H1 (cell line): ENCODE measurements at regions not wholly inside any gene's neighbourhood (a gene's known extent, or its start where the extent isn't known, plus 50 kb on each side); places are given as distances from the start of the nearest gene placed in this dataset.

Experiments
- CTCF ChIA-PET: fragments of 300-600 bp; sonication (Branson Sonifier 250); formaldehyde crosslinking; loops from one replicate; lab custom pipeline; 2021; ENCODE audit not compliant: partially characterized antibody; lab: Charles Lee
- POLR2A ChIA-PET: fragments of 300-600 bp; sonication (Branson Sonifier 250); formaldehyde crosslinking; loops from one replicate; lab custom pipeline; 2021; ENCODE audit warnings: inconsistent platforms; ENCODE audit not compliant: partially characterized antibody; lab: Charles Lee
- DNase-seq, 2 experiments: peaks; one replicate each; pipeline versions ENCODE4 v3.0.0 to v3.0.0-alpha.2; 2010 to 2022; ENCODE audit warnings: low spot score in 2 of 2, low read depth in 1 of 2, mixed read lengths in 1 of 2
- FAIRE-seq: peaks from 2 replicates; lab custom pipeline; 2011; peaks lifted over from hg19 to GRCh38; lab: Jason Lieb, UNC
- H2AFZ ChIP-seq: 2 replicates; pipeline ENCODE4 v1.8.1; 2012; ENCODE audit warnings: low read length, inconsistent platforms
- H2AK5ac ChIP-seq: 2 replicates; pipeline ENCODE4 v1.6.1; 2013; ENCODE audit warnings: low read depth, low read length
- H2BK120ac ChIP-seq: replicated peaks from 2 replicates; pipeline ENCODE3; 2013; ENCODE audit warnings: low read depth, low read length, inconsistent platforms
- H2BK12ac ChIP-seq: 2 replicates; pipeline ENCODE4 v1.6.1; 2013; ENCODE audit warnings: low read depth, low read length
- H2BK15ac ChIP-seq: 2 replicates; pipeline ENCODE4 v1.6.1; 2013; ENCODE audit warnings: low read length
- H2BK20ac ChIP-seq: 2 replicates; pipeline ENCODE4 v1.6.1; 2013; ENCODE audit warnings: low read length
- H2BK5ac ChIP-seq: 2 replicates; pipeline ENCODE4 v1.6.1; 2013; ENCODE audit warnings: low read depth, low read length
- H3K14ac ChIP-seq: 2 replicates; pipeline ENCODE4 v1.6.1; 2013; ENCODE audit warnings: inconsistent platforms; ENCODE audit not compliant: insufficient read length
- H3K18ac ChIP-seq: 2 replicates; pipeline ENCODE4 v1.6.1; 2013; ENCODE audit warnings: low read length; ENCODE audit errors: extremely low read depth
- H3K23ac ChIP-seq: 2 replicates; pipeline ENCODE4 v1.6.1; 2013; ENCODE audit warnings: inconsistent platforms; ENCODE audit not compliant: insufficient read length
- H3K23me2 ChIP-seq: 2 replicates; pipeline ENCODE4 v1.6.1; 2013; ENCODE audit warnings: low read depth, low read length
- H3K27ac ChIP-seq: 2 replicates; pipeline ENCODE4 v1.6.1; 2011; ENCODE audit warnings: low read depth, low read length, inconsistent platforms
- H3K27me3 ChIP-seq, 4 experiments: replicated peaks in 1 of 4; 1 replicate in 1 of 4; 2 replicates in 3 of 4; pipeline versions ENCODE4 v1.6.1 to v1.8.1; 2011 to 2013; ENCODE audit warnings: low read length in 3 of 4, mild to moderate bottlenecking in 3 of 4, inconsistent platforms in 2 of 4, mixed read lengths in 2 of 4, moderate library complexity in 1 of 4; ENCODE audit not compliant: control insufficient read depth in 3 of 4, insufficient read depth in 3 of 4; ENCODE audit errors: extremely low read depth in 1 of 4
- H3K36me3 ChIP-seq, 4 experiments: 2 replicates each; pipeline versions ENCODE4 v1.6.1 to v1.8.1; 2011 to 2013; ENCODE audit warnings: mild to moderate bottlenecking in 4 of 4, low read length in 3 of 4, moderate library complexity in 2 of 4, control low read depth in 1 of 4, inconsistent platforms in 1 of 4; ENCODE audit not compliant: insufficient read depth in 4 of 4, control insufficient read depth in 2 of 4
- H3K4ac ChIP-seq: replicated peaks from 2 replicates; pipeline ENCODE3; 2013; ENCODE audit warnings: low read length, low read depth, mixed read lengths, inconsistent platforms; ENCODE audit not compliant: insufficient read length
- H3K4me1 ChIP-seq, 4 experiments: replicated peaks in 1 of 4; 1 replicate in 1 of 4; 2 replicates in 3 of 4; pipeline versions ENCODE4 v1.6.1 to v1.8.1; 2011 to 2013; ENCODE audit warnings: low read length in 3 of 4, inconsistent platforms in 2 of 4, mixed read lengths in 1 of 4; ENCODE audit not compliant: insufficient read depth in 4 of 4, control insufficient read depth in 3 of 4
- H3K4me2 ChIP-seq, 2 experiments: 2 replicates each; pipeline versions ENCODE4 v1.6.1 to v1.8.1; 2011 to 2013; ENCODE audit warnings: low read depth in 2 of 2, low read length in 2 of 2, control low read depth in 1 of 2, inconsistent platforms in 1 of 2, mild to moderate bottlenecking in 1 of 2; ENCODE audit not compliant: insufficient read depth in 1 of 2
- H3K4me3 ChIP-seq, 4 experiments: fragments of 200-600, 300-600 bp in 1 of 4; sonication (generic), shearing (Covaris generic), sonication (Bioruptor Twin) in 1 of 4; 2 replicates each; pipeline versions ENCODE4 v1.5.1 to v1.8.1; 2011 to 2016; ENCODE audit warnings: low read length in 4 of 4, low read depth in 3 of 4, control low read depth in 2 of 4, inconsistent platforms in 2 of 4, mild to moderate bottlenecking in 2 of 4, mixed read lengths in 1 of 4, moderate library complexity in 1 of 4; ENCODE audit not compliant: insufficient read depth in 2 of 4; ENCODE audit errors: extremely low read depth in 1 of 4
- H3K56ac ChIP-seq: replicated peaks from 2 replicates; pipeline ENCODE3; 2013; ENCODE audit warnings: low read depth, mild to moderate bottlenecking, mixed read lengths, low read length, inconsistent platforms; ENCODE audit not compliant: insufficient read length
- H3K79me1 ChIP-seq: 2 replicates; pipeline ENCODE4 v1.6.1; 2013; ENCODE audit warnings: low read depth, low read length, control low read depth
- H3K79me2 ChIP-seq, 2 experiments: 2 replicates each; pipeline versions ENCODE4 v1.6.1 to v1.8.1; 2012 to 2013; ENCODE audit warnings: low read length in 2 of 2, mild to moderate bottlenecking in 2 of 2, inconsistent platforms in 1 of 2; ENCODE audit not compliant: insufficient read depth in 2 of 2, control insufficient read depth in 1 of 2
- H3K9ac ChIP-seq, 4 experiments: replicated peaks in 1 of 4; 1 replicate in 1 of 4; 2 replicates in 3 of 4; pipeline versions ENCODE4 v1.6.1 to v1.8.1; 2011 to 2013; ENCODE audit warnings: low read depth in 3 of 4, low read length in 3 of 4, control low read depth in 2 of 4, mild to moderate bottlenecking in 2 of 4, moderate library complexity in 2 of 4, inconsistent platforms in 1 of 4; ENCODE audit errors: extremely low read depth in 1 of 4
- H3K9me3 ChIP-seq, 2 experiments: 2 replicates each; pipeline versions ENCODE4 v1.6.1 to v1.8.1; 2012 to 2013; ENCODE audit warnings: mild to moderate bottlenecking in 2 of 2, moderate library complexity in 2 of 2, control low read depth in 1 of 2, inconsistent platforms in 1 of 2, low read depth in 1 of 2, low read length in 1 of 2, mixed read lengths in 1 of 2; ENCODE audit not compliant: insufficient read depth in 2 of 2
- H4K20me1 ChIP-seq, 2 experiments: replicated peaks in 1 of 2; 2 replicates each; pipeline versions ENCODE3 to v1.8.1; 2011 to 2013; ENCODE audit warnings: inconsistent platforms in 2 of 2, low read length in 2 of 2, mild to moderate bottlenecking in 1 of 2; ENCODE audit not compliant: insufficient read depth in 2 of 2, control insufficient read depth in 1 of 2
- H4K5ac ChIP-seq: 2 replicates; pipeline ENCODE4 v1.6.1; 2013; ENCODE audit warnings: low read length, low read depth, mixed read lengths, inconsistent platforms; ENCODE audit not compliant: insufficient read length
- H4K8ac ChIP-seq: 2 replicates; pipeline ENCODE4 v1.8.0; 2013; ENCODE audit warnings: mild to moderate bottlenecking, moderate library complexity, low read length, inconsistent platforms; ENCODE audit not compliant: insufficient read depth; ENCODE audit errors: extremely low read depth
- H4K91ac ChIP-seq: replicated peaks from 2 replicates; pipeline ENCODE3; 2013; ENCODE audit warnings: low read length, mixed read lengths, inconsistent platforms; ENCODE audit not compliant: insufficient read length
- CBX8 ChIP-seq: fragments of 300-800, 300-1000 bp; sonication (generic); IDR thresholded peaks from 2 replicates; pipeline ENCODE4 v1.7.1; 2016; ENCODE audit warnings: low read depth, low read length, borderline replicate concordance
- EGR1 ChIP-seq: IDR thresholded peaks from 2 replicates; pipeline ENCODE4 v1.6.1; 2011; ENCODE audit warnings: low read depth, low read length, borderline replicate concordance
- EZH2 ChIP-seq: fragments of 200-600 bp; sonication (generic); IDR thresholded peaks from 2 replicates; pipeline ENCODE4 v1.7.1; 2012; ENCODE audit warnings: low read depth, mild to moderate bottlenecking, moderate library complexity, low read length, inconsistent platforms; ENCODE audit not compliant: severe bottlenecking
- HDAC6 ChIP-seq: IDR thresholded peaks from one replicate; pipeline ENCODE4 v1.7.1; 2012; ENCODE audit warnings: low read depth, mild to moderate bottlenecking, inconsistent platforms, low read length, moderate library complexity
- POLR2A ChIP-seq, 2 experiments: IDR thresholded peaks; 1 replicate in 1 of 2; 2 replicates in 1 of 2; pipeline ENCODE4 v1.6.1; 2011; ENCODE audit warnings: low read depth in 2 of 2, low read length in 2 of 2, mild to moderate bottlenecking in 2 of 2; ENCODE audit errors: control extremely low read depth in 1 of 2
- RAD21 ChIP-seq, 2 experiments: IDR thresholded peaks in 1 of 2; conservative IDR thresholded peaks in 1 of 2; 2 replicates each; pipeline ENCODE4 v1.6.1; 2011; ENCODE audit warnings: low read depth in 2 of 2, low read length in 2 of 2, improper control_type of control experiment in 1 of 2, inconsistent platforms in 1 of 2, mild to moderate bottlenecking in 1 of 2, moderate library complexity in 1 of 2
- SP1 ChIP-seq: IDR thresholded peaks from 2 replicates; pipeline ENCODE4 v1.6.1; 2011; ENCODE audit warnings: low read depth, low read length
- SP4 ChIP-seq: IDR thresholded peaks from 2 replicates; pipeline ENCODE4 v1.6.1; 2012; ENCODE audit warnings: low read length, inconsistent platforms
- WGBS, 2 experiments: shearing (Covaris generic) in 1 of 2; methylation state at CpG; one replicate each; pipeline versions ENCODE4 v1.1.6 to v1.1.7; 2013 to 2015; ENCODE audit warnings: low lambda C conversion rate in 2 of 2, mixed read lengths in 2 of 2, inconsistent platforms in 1 of 2, low coverage in 1 of 2, missing lambda C conversion rate in 1 of 2; ENCODE audit not compliant: insufficient replicate concordance in 2 of 2, insufficient coverage in 1 of 2, insufficient read length in 1 of 2; ENCODE audit errors: extremely low coverage in 1 of 2, missing lambda C conversion rate in 1 of 2; 5-methylcytosine and 5-hydroxymethylcytosine counted together
- TF ChIP-seq, protein P1 (sequence below): IDR thresholded peaks from 2 replicates; pipeline ENCODE4 v1.6.1; 2011; ENCODE audit warnings: low read depth, mild to moderate bottlenecking, low read length; ENCODE audit not compliant: insufficient read depth
- TF ChIP-seq, protein P2 (sequence below): IDR thresholded peaks from 2 replicates; pipeline ENCODE4 v1.6.1; 2011; ENCODE audit warnings: low read length, improper control_type of control experiment
- TF ChIP-seq, protein P3 (sequence below), 3 experiments: IDR thresholded peaks; 1 replicate in 2 of 3; 2 replicates in 1 of 3; pipeline versions ENCODE4 v1.5.1 to v1.6.1; 2011; ENCODE audit warnings: low read length in 3 of 3, mild to moderate bottlenecking in 3 of 3, inconsistent platforms in 2 of 3, low read depth in 1 of 3, moderate library complexity in 1 of 3; ENCODE audit not compliant: insufficient read depth in 1 of 3; ENCODE audit errors: control extremely low read depth in 1 of 3

DNA sequence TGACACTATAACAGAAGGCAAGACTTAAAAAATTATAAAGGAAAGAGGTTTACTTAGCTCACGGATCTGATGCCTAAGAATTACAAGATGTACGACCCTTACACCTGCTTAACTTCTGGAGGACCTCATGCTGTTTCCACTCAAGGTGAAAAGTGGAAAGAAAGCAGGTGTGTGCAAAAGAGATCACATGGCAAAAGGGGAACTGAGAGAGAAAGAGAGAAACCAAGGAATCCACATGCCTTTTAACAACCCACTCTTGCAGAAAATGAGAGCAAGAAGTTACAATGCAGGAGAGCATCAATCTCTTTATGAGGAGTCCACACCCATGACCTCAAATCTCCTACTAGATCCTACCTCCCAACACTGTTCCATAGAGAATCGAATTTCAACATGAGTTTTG lies 2382.2 kb downstream of the TP53TG3F start:
- Histone ChIP-seq H4K20me1 (no peaks in the 10 kb centered on the region), H3K4me2 (no peak overlapping the region), H3K4me1 (no peaks in the 10 kb centered on the region), H2BK20ac (no peak overlapping the region), H3K14ac (no peak overlapping the region), H3K56ac (no peak overlapping the region), H3K9ac (no peak overlapping the region), H2BK5ac (no peak overlapping the region), H3K23ac (no peak overlapping the region), H3K23me2 (no peaks in the 10 kb centered on the region), H3K4ac (no peak overlapping the region), H2BK15ac (no peak overlapping the region), H3K4me3 (no peak overlapping the region), H3K27ac (no peak overlapping the region), H4K91ac (no peak overlapping the region), H4K8ac (no peak overlapping the region), H2BK120ac (no peak overlapping the region), H2AFZ (no peak overlapping the region), H3K27me3 (no peaks in the 10 kb centered on the region), H3K79me2 (no peaks in the 10 kb centered on the region), H3K18ac (no peak overlapping the region), H3K36me3 (no peaks in the 10 kb centered on the region), H2BK12ac (no peak overlapping the region), H2AK5ac (no peak overlapping the region), H4K5ac (no peak overlapping the region), H3K9me3 (peaks cover 59 to 62% of the 10 kb centered on the region in 2 experiments), H3K79me1 (no peaks in the 10 kb centered on the region)
- 40% methylated on average over 3 of the region's 3 CpGs; no CpG with 5 or more reads in 1 of the 2 experiments for WGBS, 2 experiments
- POLR2A ChIA-PET: no interaction called here
- DNase-seq (no peak), FAIRE-seq (no peak)
- CTCF ChIA-PET: no interaction called here
- TF ChIP-seq SP1: no peak
- TF ChIP-seq, protein P1, sequence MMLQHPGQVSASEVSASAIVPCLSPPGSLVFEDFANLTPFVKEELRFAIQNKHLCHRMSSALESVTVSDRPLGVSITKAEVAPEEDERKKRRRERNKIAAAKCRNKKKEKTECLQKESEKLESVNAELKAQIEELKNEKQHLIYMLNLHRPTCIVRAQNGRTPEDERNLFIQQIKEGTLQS: no peak
- TF ChIP-seq EGR1: no peak
- TF ChIP-seq, protein P2, sequence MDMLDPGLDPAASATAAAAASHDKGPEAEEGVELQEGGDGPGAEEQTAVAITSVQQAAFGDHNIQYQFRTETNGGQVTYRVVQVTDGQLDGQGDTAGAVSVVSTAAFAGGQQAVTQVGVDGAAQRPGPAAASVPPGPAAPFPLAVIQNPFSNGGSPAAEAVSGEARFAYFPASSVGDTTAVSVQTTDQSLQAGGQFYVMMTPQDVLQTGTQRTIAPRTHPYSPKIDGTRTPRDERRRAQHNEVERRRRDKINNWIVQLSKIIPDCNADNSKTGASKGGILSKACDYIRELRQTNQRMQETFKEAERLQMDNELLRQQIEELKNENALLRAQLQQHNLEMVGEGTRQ: no peak
- no peak for TF ChIP-seq RAD21 (IDR thresholded peaks at IDR 0.05 in 1 of 2, conservative IDR thresholded peaks at IDR 0.05 in 1 of 2; ENCODE audit: low read depth in 2 of 2, low read length in 2 of 2)
- TF ChIP-seq, protein P3, sequence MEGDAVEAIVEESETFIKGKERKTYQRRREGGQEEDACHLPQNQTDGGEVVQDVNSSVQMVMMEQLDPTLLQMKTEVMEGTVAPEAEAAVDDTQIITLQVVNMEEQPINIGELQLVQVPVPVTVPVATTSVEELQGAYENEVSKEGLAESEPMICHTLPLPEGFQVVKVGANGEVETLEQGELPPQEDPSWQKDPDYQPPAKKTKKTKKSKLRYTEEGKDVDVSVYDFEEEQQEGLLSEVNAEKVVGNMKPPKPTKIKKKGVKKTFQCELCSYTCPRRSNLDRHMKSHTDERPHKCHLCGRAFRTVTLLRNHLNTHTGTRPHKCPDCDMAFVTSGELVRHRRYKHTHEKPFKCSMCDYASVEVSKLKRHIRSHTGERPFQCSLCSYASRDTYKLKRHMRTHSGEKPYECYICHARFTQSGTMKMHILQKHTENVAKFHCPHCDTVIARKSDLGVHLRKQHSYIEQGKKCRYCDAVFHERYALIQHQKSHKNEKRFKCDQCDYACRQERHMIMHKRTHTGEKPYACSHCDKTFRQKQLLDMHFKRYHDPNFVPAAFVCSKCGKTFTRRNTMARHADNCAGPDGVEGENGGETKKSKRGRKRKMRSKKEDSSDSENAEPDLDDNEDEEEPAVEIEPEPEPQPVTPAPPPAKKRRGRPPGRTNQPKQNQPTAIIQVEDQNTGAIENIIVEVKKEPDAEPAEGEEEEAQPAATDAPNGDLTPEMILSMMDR (IDR thresholded peaks at IDR 0.05; ENCODE audit: control extremely low read depth in 1 of 3, insufficient read depth in 1 of 3, low read depth in 1 of 3, low read length in 3 of 3): no peak
- TF ChIP-seq POLR2A (IDR thresholded peaks at IDR 0.05; ENCODE audit: control extremely low read depth in 1 of 2, low read depth in 2 of 2, low read length in 2 of 2): no peak
- TF ChIP-seq SP4: no peak
- TF ChIP-seq CBX8: no peak
- no peak for TF ChIP-seq HDAC6
- TF ChIP-seq EZH2: no peak
